Left lobe of liver (tissue), 2 donors: ENCODE measurements at regions not wholly inside any gene's neighbourhood (a gene's known extent, or its start where the extent isn't known, plus 50 kb on each side); places are given as distances from the start of the nearest gene placed in this dataset.
"Not testable (repeated sequence)": the region's sequence is repeated elsewhere in the genome, so short reads cannot be mapped to it uniquely, and the experiment has no call there.

ENCODE experiments used
- ATAC-seq: fragments of 200-7000 bp; cut with Tn5 transposase; one replicate; pipeline ENCODE4 v1.9.1; 2020; ENCODE audit warnings: mild to moderate bottlenecking, moderate library complexity
- DNase-seq: peaks from one replicate; pipeline ENCODE4 v3.0.0-alpha.2; 2020; ENCODE audit warnings: low spot score
- donor health status: DM: no; HTN: no; CAD: no; lungs with moderate emphysema.
- donor health status: DM: no; HTN: yes; CAD: no.

- DNase-seq (no peak), ATAC-seq (no peak)
Observed at GRCh38 chr2:100702438-100703109, 117.4 kb upstream of the NPAS2 start.

GRCh38 chr2:100703213-100703612 is 116.7 kb upstream of the NPAS2 start:
- no peak for DNase-seq
- no peak for ATAC-seq

GRCh38 chr2:100703739-100704138 is 116.2 kb upstream of the NPAS2 start:
- DNase-seq (no peak), ATAC-seq (no peak)

DNA sequence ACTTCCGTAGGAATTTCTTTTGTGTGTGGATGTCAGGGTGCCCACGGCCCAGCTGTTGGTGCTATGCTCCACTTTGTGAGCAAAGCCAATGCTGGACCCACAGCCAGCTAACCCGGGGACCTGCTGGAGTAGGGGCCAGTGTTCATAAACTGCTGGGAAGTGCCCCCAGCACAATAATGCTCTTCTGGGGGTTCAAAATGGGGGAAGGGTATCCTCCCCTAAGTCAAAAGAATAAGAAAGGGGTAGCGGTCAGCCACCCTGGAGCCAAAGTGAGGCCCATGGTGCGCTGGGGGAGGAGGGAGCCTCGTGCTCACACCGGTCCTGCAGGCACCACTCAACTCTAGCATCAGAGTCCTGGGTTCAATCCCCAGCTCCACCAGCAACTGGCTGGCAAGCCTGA is 115.8 kb upstream of the NPAS2 start:
- ATAC-seq (no peak), DNase-seq (no peak)

- DNase-seq: no peak
- ATAC-seq: no peak
Observed at GRCh38 chr2:100704711-100705110, 115.2 kb upstream of the NPAS2 start.

DNA sequence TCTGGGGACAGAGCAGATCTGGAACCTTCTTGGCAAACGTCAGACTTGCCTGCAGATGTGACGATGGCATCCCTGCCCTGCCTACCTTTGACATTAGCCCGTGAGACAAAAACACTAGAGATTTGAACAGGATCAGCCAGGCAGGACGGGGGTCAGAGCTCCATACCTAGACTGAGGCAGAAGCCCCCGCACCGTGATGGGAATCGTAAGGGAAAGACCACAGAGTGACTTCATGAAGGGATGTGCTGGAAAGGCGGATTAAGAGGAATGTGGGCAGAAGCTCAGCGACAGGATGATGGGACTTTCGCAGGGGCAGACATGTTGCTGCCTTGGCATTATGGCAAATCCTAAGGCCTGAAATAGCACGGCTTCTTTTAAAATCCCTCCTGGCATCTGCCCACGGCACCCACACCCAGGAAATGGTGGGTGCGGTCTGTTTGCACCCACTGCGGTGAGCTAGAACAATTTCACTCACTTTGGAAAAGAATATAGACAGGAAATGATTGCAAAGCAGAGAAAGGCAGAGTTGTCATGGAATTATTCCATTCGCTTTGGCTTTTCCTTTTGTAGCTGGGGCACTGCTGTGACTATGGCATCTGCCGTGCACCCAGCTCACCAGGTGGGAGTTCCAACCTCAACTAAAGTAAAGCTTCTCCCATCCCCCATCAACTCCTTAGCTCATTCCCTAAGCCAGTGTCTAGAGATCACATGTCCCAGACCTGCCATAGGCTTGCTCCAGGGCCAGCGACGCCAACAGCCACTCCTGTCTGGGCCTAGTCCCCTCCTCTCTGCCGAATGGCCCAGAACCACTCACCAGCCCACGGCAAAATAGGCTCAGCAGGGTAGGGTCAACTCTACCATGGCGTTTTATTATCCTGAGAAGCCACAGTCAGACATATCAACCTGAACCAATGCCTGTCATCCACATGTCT is 112.7 kb upstream of the NPAS2 start:
- no peak for ATAC-seq
- DNase-seq: no peak

DNA sequence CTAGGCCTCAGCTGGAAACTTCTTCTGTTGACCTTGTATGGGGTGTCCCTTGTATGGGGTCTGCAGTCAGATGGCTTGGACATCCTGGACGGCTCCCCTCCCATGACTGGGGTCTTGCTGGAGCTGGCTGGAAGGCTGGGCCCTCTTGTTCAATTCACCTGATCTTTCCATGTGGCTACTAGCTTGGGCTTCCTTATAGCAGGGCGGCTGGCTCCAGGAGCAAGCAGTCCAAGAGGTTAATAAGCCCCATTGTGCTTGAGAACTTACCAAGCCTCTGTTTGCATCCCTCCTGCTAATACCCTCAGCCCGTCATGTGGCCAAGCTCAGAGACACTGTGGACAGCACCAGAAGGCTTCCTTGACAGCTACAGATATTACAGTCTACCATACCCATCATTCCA is 111.6 kb upstream of the NPAS2 start:
- ATAC-seq: no peak
- no peak for DNase-seq

DNA sequence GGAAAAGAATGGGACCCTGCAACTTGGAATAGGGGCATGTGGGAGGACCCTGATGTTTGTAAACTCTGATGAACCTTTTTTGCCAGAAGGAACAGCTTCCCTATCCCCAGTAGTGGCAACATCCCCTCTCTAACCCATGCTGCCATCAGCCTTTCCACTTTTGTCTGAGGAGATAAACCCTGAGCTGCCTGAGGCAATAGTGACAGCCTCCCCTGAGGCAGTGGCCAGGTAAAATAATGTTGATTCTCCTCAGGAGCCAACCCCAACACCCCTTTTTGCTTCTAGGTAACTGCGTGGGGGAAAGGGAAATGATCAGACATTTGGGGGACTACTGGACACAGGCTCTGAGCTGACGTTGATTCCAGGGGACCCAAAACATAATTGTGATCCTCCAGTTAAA is 106.8 kb upstream of the NPAS2 start:
- DNase-seq: no peak
- ATAC-seq: no peak

GRCh38 chr2:100714396-100715010 is 105.4 kb upstream of the NPAS2 start:
- DNase-seq, ATAC-seq: not testable (repeated sequence)

- DNase-seq, ATAC-seq: not testable (repeated sequence)
Observed at GRCh38 chr2:100715861-100716260, 104.1 kb upstream of the NPAS2 start.

- no peak for ATAC-seq
- no peak for DNase-seq
Observed at GRCh38 chr2:100716581-100716980, 103.4 kb upstream of the NPAS2 start.

DNA sequence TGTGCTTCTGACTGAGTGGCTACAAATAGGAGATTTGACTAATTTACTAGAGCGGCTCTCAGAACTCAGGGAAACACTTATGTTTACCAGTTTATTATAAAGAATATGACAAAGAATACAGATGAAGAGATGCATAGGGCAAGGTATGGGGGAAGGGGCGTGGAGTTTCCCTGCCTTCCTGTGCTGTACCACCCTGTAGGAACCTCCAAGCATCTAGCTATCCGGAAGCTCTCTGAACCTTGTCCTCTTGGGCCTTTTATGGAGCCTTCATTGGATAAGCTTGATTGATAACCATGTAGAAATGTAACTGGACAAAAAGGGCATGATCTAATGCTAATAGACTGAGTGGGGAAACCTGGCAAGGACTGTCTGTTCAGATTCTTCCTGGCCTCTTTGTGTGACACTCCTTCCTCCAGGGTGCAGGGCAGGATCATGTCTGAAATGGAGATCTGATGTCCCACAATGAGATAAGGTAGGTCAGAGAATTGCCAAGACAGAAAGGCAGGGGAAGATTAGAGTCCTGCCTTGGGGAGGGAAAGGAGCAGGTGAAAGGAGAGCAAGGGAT is 101.8 kb upstream of the NPAS2 start:
- ATAC-seq (no peak), DNase-seq (no peak)

- ATAC-seq (no peak), DNase-seq (no peak)
Observed at GRCh38 chr2:100720445-100720844, 99.5 kb upstream of the NPAS2 start.

DNA sequence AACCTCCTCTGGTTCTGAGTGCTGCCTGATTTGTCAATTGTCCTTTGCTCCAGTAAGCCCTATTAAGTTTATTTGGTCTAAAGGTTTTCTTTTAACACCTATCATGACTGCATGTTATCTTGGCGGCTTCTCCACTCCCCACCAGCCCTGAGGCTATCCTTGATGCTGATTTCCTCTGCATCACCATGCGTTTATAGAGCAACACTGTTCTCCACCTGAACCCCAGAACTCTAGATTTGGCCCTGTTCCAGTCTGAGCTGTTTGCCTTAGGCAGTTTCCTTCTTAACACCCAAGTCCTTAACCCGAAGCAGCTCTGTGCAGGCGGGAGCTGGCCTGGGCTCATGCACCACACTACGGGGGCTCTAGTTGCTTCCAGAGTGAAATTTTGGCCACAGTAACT is 98.2 kb upstream of the NPAS2 start:
- DNase-seq (no peak), ATAC-seq (no peak)

GRCh38 chr2:100722125-100722524 is 97.8 kb upstream of the NPAS2 start:
- no peak for ATAC-seq
- DNase-seq: no peak

- ATAC-seq (no peak), DNase-seq (no peak)
Observed at GRCh38 chr2:100726866-100727265, 93.1 kb upstream of the NPAS2 start.

DNA sequence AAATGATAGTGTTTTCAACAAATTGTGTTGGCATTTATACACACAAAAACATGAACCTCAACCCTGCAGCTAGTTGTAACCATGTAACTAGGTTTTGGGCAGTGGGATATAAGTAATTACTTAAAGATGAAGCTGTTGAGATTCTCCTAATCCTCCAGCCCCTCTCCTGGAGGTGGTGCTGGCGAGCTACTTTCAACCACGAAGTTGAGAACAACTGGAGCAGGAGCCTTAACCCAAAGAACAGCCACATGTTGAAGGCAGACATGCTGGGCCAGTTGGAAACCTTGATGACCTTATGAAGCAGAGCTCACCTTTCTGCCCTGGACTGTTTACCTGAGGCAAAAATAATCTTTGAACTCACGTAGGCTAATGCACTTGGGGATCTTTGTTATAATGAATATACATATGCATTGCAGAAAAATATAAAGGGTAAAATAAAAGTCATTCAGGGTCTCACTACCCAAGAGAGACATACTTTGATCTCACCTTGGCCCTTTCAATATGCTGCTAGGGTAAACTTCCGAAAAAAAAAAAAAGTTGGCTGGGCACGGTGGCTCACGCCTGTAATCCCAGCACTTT is 89.6 kb upstream of the NPAS2 start:
- DNase-seq (peak; percentile 72), ATAC-seq (peak; percentile 92)

DNA sequence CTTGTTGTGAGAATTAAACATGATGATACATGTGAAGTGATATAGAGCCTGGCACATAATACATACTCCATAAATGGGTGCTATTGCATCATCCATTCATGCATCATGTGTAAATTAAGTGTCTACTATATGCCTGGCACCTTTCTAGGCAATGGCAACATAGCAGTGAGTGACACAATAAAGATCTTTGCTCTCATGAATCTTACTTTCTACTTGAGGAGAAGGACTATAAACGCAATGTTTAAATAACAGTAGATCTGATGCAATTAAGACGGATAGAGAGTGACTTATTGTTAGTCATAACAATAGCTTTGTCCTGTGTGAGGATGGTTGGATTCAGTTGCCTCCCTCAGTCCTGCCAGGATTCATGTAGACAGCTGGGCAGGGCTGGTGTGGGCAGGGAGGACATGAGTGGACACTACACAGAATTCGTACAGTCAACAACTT is 88.4 kb upstream of the NPAS2 start:
- DNase-seq (no peak), ATAC-seq (no peak)

DNA sequence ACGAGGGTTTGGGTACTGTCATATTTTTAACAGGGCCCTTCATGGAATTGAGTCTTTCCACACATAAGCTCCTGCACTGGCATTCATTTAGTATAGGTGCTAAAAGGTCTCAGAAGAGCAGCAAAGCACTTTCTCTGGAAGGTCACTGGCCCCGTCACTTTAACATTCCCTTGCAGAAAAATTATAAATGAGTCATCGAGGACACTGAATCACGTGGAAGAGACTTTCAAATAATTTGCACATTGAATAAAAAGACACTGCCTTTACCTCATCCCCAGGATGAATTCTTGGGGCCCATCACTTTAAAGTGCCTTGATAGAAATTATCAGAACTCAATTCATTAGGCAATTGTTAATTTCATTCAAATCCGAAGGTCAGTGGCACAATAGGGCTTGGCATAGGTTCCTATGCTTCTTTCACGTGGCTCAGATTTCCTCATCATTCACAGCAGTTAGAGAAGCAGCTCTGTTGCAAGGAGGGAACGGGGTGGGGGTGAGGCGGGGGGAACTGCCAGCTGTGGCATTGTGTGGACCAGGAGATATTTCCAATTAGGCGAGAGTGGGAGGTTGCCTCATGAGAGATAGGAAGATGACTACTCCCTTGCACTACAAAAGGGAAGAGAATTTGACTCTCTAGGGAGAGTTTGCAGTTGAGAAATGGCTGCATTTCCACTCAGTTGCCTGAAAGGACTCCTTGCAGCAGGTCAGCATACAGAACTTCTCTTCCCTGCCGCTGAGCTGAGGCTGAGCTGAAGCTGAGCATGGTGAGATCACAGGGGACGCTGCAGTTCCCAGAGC is 86.3 kb upstream of the NPAS2 start:
- ATAC-seq (peak; percentile 76), DNase-seq (peak; percentile 55)
